ENCODE measurements at regions not wholly inside any gene's neighbourhood (a gene's known extent, or its start where the extent isn't known, plus 50 kb on each side); places are given as distances from the start of the nearest gene placed in this dataset.
"Not testable (repeated sequence)": the region's sequence is repeated elsewhere in the genome, so short reads cannot be mapped to it uniquely, and the experiment has no call there.

DNA sequence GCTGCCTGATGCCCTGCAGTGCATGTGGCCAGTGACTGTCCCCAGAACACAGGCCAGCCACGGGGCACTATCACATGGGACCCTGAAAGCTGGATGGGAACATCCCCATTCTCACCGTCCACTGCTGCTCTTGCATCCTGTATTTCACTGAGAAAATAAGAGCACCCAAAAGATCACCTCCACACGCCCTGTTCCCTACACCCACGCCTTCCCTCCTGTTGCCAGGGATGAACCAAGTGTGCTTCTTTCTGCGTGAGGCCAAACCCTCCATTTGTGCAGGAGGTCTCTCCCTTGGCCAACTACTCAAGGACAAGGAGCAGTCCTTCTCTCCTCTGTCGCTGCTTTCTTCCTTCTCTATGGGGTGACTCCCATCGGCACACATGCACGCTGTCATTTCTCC lies 118.3 kb downstream of the LRRC37A3 start:
- H3K36me3 ChIP-seq (ENCODE audit: control insufficient read depth in 2 of 2, insufficient read depth in 1 of 2, low read length in 2 of 2); H3K4me3 ChIP-seq (ENCODE audit: low read depth, low read length); CTCF ChIA-PET; H3K9me3 ChIP-seq (ENCODE audit: control insufficient read depth, insufficient read depth, low read depth, low read length); H3K4me1 ChIP-seq (ENCODE audit: control insufficient read depth, insufficient read depth, low read length); H3K27ac ChIP-seq (ENCODE audit: extremely low read depth, low read depth, low read length); POLR2A ChIA-PET: not testable (repeated sequence)

DNA sequence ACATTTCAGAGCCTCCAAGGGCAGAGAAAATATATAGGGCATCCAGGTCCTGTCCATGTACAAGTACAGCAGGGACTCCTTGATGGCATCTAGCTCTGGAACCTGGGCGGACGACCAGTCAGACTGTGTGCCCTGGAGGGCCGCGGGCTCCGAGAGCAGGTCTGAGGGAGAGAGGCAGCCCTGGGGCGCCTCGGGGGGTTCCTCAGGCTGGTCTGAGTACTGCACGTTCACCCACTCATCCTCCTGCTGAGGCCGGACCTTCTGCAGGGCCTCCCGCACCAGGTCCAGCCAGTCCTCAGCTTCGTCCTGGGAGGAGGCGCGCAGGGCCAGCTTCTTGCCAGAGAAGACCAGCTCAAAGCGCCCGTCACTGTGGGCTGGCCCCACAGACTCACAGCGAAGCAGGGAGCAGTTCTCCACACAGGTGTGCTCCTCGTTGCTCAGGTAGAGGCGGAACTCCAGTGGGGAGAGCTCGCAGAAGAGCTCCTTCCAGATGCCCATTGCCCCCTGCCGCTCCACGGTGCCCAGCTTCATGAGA lies 118.8 kb downstream of the LRRC37A3 start:
- H3K4me1 ChIP-seq (ENCODE audit: control insufficient read depth, insufficient read depth, low read length); H3K4me3 ChIP-seq (ENCODE audit: low read depth, low read length); H3K27ac ChIP-seq (ENCODE audit: extremely low read depth, low read depth, low read length); H3K36me3 ChIP-seq (ENCODE audit: control insufficient read depth in 2 of 2, insufficient read depth in 1 of 2, low read length in 2 of 2); H3K9me3 ChIP-seq (ENCODE audit: control insufficient read depth, insufficient read depth, low read depth, low read length); CTCF ChIA-PET; POLR2A ChIA-PET: not testable (repeated sequence)

DNA sequence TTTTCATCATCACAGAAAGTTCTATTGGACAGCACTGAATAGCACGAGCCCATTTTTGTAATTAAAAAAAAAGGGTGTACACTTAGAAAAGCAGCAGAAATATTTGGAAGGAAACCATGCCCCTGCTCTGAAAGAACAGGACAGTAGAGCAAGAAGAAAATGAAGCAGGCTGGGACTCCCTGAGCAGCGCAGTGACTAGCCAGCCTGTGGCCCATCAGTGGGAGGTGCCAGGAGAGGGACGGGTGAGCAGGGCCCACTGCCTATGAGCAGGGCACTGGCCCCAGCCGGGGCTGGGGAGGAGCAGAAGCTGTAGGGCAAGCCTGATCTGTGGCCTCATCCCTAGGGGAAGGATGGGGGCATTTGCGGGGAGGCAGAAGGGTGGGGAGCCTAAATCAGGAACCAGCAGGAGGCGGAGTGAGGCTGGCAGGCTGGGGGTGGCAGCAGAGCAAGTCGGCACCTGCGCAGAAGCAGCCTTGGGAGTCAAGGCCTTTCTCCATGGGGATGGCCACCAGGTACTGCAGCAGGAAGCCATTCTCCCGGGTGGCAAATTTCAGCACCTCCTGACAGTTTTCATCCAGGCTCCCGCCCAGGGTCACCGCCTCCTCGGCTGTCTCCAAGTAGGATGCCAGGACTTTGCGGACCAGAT lies 119.6 kb downstream of the LRRC37A3 start:
- POLR2A ChIA-PET; H3K9me3 ChIP-seq (ENCODE audit: control insufficient read depth, insufficient read depth, low read depth, low read length); H3K27ac ChIP-seq (ENCODE audit: extremely low read depth, low read depth, low read length); H3K4me3 ChIP-seq (ENCODE audit: low read depth, low read length); H3K4me1 ChIP-seq (ENCODE audit: control insufficient read depth, insufficient read depth, low read length); H3K36me3 ChIP-seq (ENCODE audit: control insufficient read depth in 2 of 2, insufficient read depth in 1 of 2, low read length in 2 of 2); CTCF ChIA-PET: not testable (repeated sequence)

- H3K36me3 ChIP-seq (ENCODE audit: control insufficient read depth in 2 of 2, insufficient read depth in 1 of 2, low read length in 2 of 2); H3K27ac ChIP-seq (ENCODE audit: extremely low read depth, low read depth, low read length); POLR2A ChIA-PET; CTCF ChIA-PET; H3K4me1 ChIP-seq (ENCODE audit: control insufficient read depth, insufficient read depth, low read length); H3K4me3 ChIP-seq (ENCODE audit: low read depth, low read length); H3K9me3 ChIP-seq (ENCODE audit: control insufficient read depth, insufficient read depth, low read depth, low read length): not testable (repeated sequence)
These were observed 120.3 kb downstream of the LRRC37A3 start for GRCh38 chr17:64798961-64799360.

DNA sequence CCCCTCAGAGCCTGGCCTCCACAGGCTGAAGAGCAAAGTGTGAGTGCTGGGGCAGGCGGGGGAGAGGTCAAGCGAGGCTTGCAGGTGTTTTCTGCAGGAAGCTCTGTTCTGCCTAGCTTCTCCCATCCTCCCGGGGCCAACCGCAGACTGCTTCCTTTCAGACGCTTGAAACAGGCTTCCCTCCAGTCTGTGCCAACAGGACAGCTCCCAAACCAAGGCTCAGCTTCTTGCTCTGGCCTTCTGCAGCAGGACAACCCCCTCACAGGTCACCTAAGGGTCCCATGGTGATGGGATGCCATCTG lies 120.8 kb downstream of the LRRC37A3 start:
- H3K27ac ChIP-seq (ENCODE audit: extremely low read depth, low read depth, low read length); CTCF ChIA-PET; H3K36me3 ChIP-seq (ENCODE audit: control insufficient read depth in 2 of 2, insufficient read depth in 1 of 2, low read length in 2 of 2); H3K4me1 ChIP-seq (ENCODE audit: control insufficient read depth, insufficient read depth, low read length); H3K9me3 ChIP-seq (ENCODE audit: control insufficient read depth, insufficient read depth, low read depth, low read length); POLR2A ChIA-PET; H3K4me3 ChIP-seq (ENCODE audit: low read depth, low read length): not testable (repeated sequence)

DNA sequence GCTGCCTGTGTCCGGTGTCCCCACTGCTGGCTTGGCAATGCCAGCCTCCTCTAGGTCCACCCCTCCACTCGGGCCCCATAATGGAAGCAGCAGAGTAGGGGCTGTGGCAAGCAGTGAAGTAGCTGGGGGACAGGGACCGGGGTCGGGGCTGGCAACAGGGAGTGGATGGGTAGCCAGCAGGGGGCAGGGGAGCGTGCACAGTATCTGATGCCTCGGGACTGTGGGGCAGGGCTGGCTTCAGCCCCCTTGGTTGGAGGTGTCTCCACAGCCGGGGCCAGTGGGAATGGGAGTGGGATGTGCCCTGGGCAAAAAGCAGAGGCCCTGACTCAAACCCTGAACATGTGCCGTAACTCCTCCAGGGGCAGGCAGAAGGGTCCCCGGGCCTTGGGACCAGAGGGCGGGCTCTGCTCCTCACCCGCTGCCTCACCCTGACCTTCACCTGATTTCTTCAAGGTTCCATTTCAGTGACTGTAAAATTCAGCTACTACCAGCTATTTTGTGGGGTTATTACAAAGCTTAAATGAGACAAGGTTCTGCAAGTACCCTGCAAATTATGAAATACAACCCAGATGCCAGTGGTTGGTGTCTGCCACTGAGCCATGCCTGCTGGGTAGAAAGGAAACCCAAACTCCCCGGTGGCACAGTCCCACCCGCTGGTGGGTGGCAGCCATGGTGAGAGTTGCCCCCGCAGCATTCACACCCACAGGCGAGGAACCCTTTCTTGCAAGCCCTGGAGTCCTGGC lies 121.4 kb downstream of the LRRC37A3 start:
- H3K27ac ChIP-seq (ENCODE audit: extremely low read depth, low read depth, low read length); H3K4me3 ChIP-seq (ENCODE audit: low read depth, low read length); CTCF ChIA-PET; POLR2A ChIA-PET; H3K9me3 ChIP-seq (ENCODE audit: control insufficient read depth, insufficient read depth, low read depth, low read length); H3K4me1 ChIP-seq (ENCODE audit: control insufficient read depth, insufficient read depth, low read length); H3K36me3 ChIP-seq (ENCODE audit: control insufficient read depth in 2 of 2, insufficient read depth in 1 of 2, low read length in 2 of 2): not testable (repeated sequence)

GRCh38 chr17:64795342-64795741 lies 123.9 kb downstream of the LRRC37A3 start:
- H3K4me1 ChIP-seq (ENCODE audit: control insufficient read depth, insufficient read depth, low read length); H3K36me3 ChIP-seq (ENCODE audit: control insufficient read depth in 2 of 2, insufficient read depth in 1 of 2, low read length in 2 of 2); POLR2A ChIA-PET; H3K27ac ChIP-seq (ENCODE audit: extremely low read depth, low read depth, low read length); CTCF ChIA-PET; H3K9me3 ChIP-seq (ENCODE audit: control insufficient read depth, insufficient read depth, low read depth, low read length); H3K4me3 ChIP-seq (ENCODE audit: low read depth, low read length): not testable (repeated sequence)

DNA sequence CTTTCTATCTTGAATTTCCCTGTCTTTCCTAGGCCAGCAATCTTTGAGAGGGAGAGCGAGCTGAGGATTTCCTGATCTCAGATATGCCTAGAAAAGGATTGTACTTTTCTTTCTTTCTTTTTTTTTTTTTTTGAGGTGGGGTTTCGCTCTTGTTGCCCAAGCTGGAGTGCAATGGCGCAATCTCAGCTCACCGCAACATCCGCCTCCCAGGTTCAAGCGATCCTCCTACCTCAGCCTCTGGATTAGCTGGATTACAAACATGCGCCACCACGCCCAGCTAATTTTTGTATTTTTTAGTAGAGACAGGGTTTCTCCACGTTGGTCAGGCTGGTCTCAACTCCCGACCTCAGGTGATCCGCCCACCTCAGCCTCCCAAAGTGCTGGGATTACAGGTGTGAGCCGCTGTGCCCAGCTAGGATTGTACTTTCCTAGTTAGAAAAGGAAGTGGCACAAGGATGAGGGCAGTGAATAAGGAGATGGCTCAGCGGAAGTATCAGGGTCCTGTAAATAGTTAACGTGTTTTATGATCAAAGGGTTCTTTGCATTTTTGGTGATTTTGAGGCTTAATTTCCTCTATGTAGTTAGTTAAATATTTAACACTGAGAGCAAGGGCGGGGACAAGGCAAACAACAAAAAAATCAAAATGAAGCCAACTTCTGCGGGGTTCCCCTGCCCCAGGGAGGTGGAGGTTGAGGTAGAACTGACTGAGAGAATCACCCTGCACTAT lies 124.6 kb downstream of the LRRC37A3 start:
- H3K27ac ChIP-seq (ENCODE audit: extremely low read depth, low read depth, low read length); POLR2A ChIA-PET; H3K36me3 ChIP-seq (ENCODE audit: control insufficient read depth in 2 of 2, insufficient read depth in 1 of 2, low read length in 2 of 2); H3K4me1 ChIP-seq (ENCODE audit: control insufficient read depth, insufficient read depth, low read length); H3K4me3 ChIP-seq (ENCODE audit: low read depth, low read length); H3K9me3 ChIP-seq (ENCODE audit: control insufficient read depth, insufficient read depth, low read depth, low read length): not testable (repeated sequence)
- CTCF ChIA-PET = interaction anchor here (0.6 kb wide), 1 partner anchor 361 kb away, joined by 4 read pairs; no protein-coding TSS in a partner anchor

GRCh38 chr17:64794113-64794512 lies 125.2 kb downstream of the LRRC37A3 start:
- H3K4me1 ChIP-seq (ENCODE audit: control insufficient read depth, insufficient read depth, low read length); H3K27ac ChIP-seq (ENCODE audit: extremely low read depth, low read depth, low read length): not testable (repeated sequence)
- CTCF ChIA-PET = interaction anchor here (0.6 kb wide), 1 partner anchor 361 kb away, joined by 4 read pairs; no protein-coding TSS in a partner anchor

More at GRCh38 chr17:64794113-64794512, 125.2 kb downstream of the LRRC37A3 start:
- H3K36me3 ChIP-seq (ENCODE audit: control insufficient read depth in 2 of 2, insufficient read depth in 1 of 2, low read length in 2 of 2); POLR2A ChIA-PET; H3K4me3 ChIP-seq (ENCODE audit: low read depth, low read length); H3K9me3 ChIP-seq (ENCODE audit: control insufficient read depth, insufficient read depth, low read depth, low read length): not testable (repeated sequence)
